NCI-H128 (cell line): ENCODE measurements at regions not wholly inside any gene's neighbourhood (a gene's known extent, or its start where the extent isn't known, plus 50 kb on each side); places are given as distances from the start of the nearest gene placed in this dataset.
A peak's percentile ranks its signal among the peaks of the same experiment; 100 is the strongest.
"Not testable (repeated sequence)": the region's sequence is repeated elsewhere in the genome, so short reads cannot be mapped to it uniquely, and the experiment has no call there.

Experiments
- DNase-seq: peaks from one replicate; lab custom pipeline; 2025; ENCODE audit not compliant: unreplicated experiment; lab: John Stamatoyannopoulos, UW

GRCh38 chrX:151042842-151043241 lies 59.7 kb downstream of the HMGB3 start:
- DNase-seq: no peak

- not testable (repeated sequence) for DNase-seq
These were observed 83.2 kb downstream of the HMGB3 start for GRCh38 chrX:151066373-151066772.

DNA sequence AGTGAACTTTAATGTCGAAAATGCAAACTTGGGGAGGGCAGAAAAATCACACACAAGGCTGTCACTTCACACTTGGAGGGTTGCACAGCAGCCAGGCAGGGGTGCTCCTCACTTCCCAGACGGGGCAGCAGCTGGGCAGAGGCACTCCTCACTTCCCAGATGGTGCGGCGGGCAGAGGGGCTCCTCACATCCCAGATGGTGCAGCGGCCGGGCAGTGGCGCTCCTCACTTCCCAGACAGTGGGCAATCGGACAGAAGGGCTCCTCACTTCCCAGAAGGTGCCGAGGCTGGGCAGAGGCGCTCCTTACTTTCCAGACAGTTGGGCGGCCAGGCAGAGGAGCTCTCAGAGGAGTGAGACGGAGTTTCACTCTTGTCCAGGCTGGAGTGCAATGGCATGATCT lies 90.6 kb downstream of the HMGB3 start:
- DNase-seq: no peak

GRCh38 chrX:151081016-151081415 lies 95.4 kb upstream of the GPR50 start:
- no peak for DNase-seq

GRCh38 chrX:151082077-151082948 lies 94.1 kb upstream of the GPR50 start:
- peak; percentile 44 for DNase-seq

GRCh38 chrX:151084454-151084853 lies 91.9 kb upstream of the GPR50 start:
- DNase-seq: no peak

GRCh38 chrX:151085207-151085606 lies 91.2 kb upstream of the GPR50 start:
- DNase-seq: no peak

DNA sequence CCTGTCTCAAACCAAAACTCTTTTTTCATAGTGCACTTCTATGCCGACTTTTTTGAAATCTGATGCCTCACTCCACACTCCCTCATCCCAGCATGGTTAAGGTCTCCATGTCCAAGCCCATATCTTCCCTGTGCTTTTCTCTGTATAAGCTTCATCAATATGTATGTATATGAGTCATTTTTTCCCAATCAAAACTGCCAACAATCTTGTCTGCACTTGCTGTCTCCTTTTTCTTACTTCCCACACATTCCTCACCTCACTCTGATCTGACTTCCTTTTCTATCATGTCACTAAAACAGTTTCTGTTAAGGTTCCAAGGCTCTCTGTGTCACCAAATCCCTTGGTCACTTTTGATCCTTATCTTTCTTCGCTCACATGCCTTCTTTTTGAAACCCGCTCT lies 88.2 kb upstream of the GPR50 start:
- no peak for DNase-seq

- no peak for DNase-seq
These were observed 77.4 kb upstream of the GPR50 start for GRCh38 chrX:151099001-151099400.

GRCh38 chrX:151100799-151101198 lies 75.6 kb upstream of the GPR50 start:
- no peak for DNase-seq

DNA sequence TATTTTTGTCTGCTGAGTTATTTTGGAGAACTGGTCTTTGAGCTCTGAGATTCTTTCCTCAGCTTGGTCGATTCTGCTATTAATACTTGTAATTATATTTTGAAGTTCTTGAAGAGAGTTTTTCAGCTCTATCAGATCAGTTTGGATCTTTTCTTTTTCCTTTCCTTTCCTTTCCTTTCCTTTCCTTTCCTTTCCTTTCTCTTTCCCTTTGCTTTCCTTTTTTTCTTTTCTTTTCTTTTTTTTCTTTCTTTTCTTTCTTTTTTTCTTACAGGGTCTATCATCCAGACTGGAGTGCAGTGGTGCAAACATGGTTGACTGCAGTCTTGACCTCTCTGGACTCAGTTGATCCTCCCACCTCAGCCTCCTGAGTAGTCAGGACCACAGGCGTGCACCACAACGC lies 63.2 kb upstream of the GPR50 start:
- not testable (repeated sequence) for DNase-seq
